Cardiac muscle cell (in vitro differentiated cells and primary cell): ENCODE measurements at regions not wholly inside any gene's neighbourhood (a gene's known extent, or its start where the extent isn't known, plus 50 kb on each side); places are given as distances from the start of the nearest gene placed in this dataset.

ENCODE experiments used
- DNase-seq, 2 donors: peaks; one replicate each; pipeline versions ENCODE4 v3.0.0 to v3.0.0-alpha.2; 2010 to 2017; ENCODE audit warnings: low read depth in 1 of 2, low spot score in 1 of 2
- H3K27ac ChIP-seq: fragments of 200-600 bp; sonication (generic); 2 replicates; pipeline ENCODE4 v1.5.1; 2016
- H3K27me3 ChIP-seq: fragments of 200-600 bp; sonication (generic); 2 replicates; pipeline ENCODE4 v1.6.0; 2016; ENCODE audit warnings: control low read depth
- H3K36me3 ChIP-seq: fragments of 200-600 bp; sonication (generic); 2 replicates; pipeline ENCODE4 v1.5.1; 2016; ENCODE audit warnings: control low read depth
- H3K4me1 ChIP-seq: fragments of 200-600 bp; sonication (generic); 2 replicates; pipeline ENCODE4 v1.8.1; 2017; ENCODE audit warnings: low read depth, mild to moderate bottlenecking, mixed run types
- H3K4me3 ChIP-seq: fragments of 200-600 bp; sonication (generic); 2 replicates; pipeline ENCODE4 v1.5.1; 2016; ENCODE audit warnings: mild to moderate bottlenecking
- H3K9me3 ChIP-seq: fragments of 200-600 bp; sonication (generic); 2 replicates; pipeline ENCODE4 v1.5.1; 2017; ENCODE audit warnings: low read depth, mild to moderate bottlenecking, control low read depth
- CTCF ChIP-seq: IDR thresholded peaks from 2 replicates; pipeline ENCODE4 v1.5.1; 2012; ENCODE audit warnings: low read depth, mild to moderate bottlenecking, low read length

- no peak overlapping the region for H3K4me3 ChIP-seq
- H3K27ac ChIP-seq, result no peak overlapping the region
- DNase-seq, result peak; percentile 53 to 59
- peak; percentile 45 for TF ChIP-seq CTCF
- H3K27me3 ChIP-seq, result no peaks in the 10 kb centered on the region
- H3K36me3 ChIP-seq, result no peaks in the 10 kb centered on the region
- H3K4me1 ChIP-seq, result peaks cover 47% of the 10 kb centered on the region
- H3K9me3 ChIP-seq, result no peaks in the 10 kb centered on the region
These were observed 264.0 kb downstream of the ETS1 start for GRCh38 chr11:128323381-128323780.

GRCh38 chr11:128318856-128319474 is 268.4 kb downstream of the ETS1 start:
- Histone ChIP-seq H3K4me1 (peaks cover 11% of the 10 kb centered on the region), H3K27me3 (no peaks in the 10 kb centered on the region), H3K27ac (no peak overlapping the region), H3K9me3 (no peaks in the 10 kb centered on the region), H3K4me3 (no peak overlapping the region), H3K36me3 (no peaks in the 10 kb centered on the region)
- DNase-seq, result no peak
- TF ChIP-seq CTCF, result no peak

GRCh38 chr11:128316541-128317227 is 270.7 kb downstream of the ETS1 start:
- no peak for TF ChIP-seq CTCF
- H3K27ac ChIP-seq, result no peak overlapping the region
- no peaks in the 10 kb centered on the region for H3K4me1 ChIP-seq
- no peak overlapping the region for H3K4me3 ChIP-seq
- no peaks in the 10 kb centered on the region for H3K36me3 ChIP-seq
- H3K9me3 ChIP-seq, result no peaks in the 10 kb centered on the region
- no peaks in the 10 kb centered on the region for H3K27me3 ChIP-seq
- peak in 1 of 2 donors; percentile 25 for DNase-seq

- H3K4me3 ChIP-seq, result no peak overlapping the region
- DNase-seq, result no peak
- H3K36me3 ChIP-seq, result no peaks in the 10 kb centered on the region
- TF ChIP-seq CTCF, result no peak
- no peaks in the 10 kb centered on the region for H3K4me1 ChIP-seq
- H3K9me3 ChIP-seq, result no peaks in the 10 kb centered on the region
- no peak overlapping the region for H3K27ac ChIP-seq
- no peaks in the 10 kb centered on the region for H3K27me3 ChIP-seq
These were observed 271.4 kb downstream of the ETS1 start for GRCh38 chr11:128315933-128316332.

- no peak for TF ChIP-seq CTCF
- Histone ChIP-seq H3K27ac (no peak overlapping the region), H3K36me3 (no peaks in the 10 kb centered on the region), H3K4me3 (no peak overlapping the region), H3K4me1 (no peaks in the 10 kb centered on the region), H3K27me3 (no peaks in the 10 kb centered on the region), H3K9me3 (no peaks in the 10 kb centered on the region)
- no peak for DNase-seq
These were observed 273.4 kb downstream of the ETS1 start for GRCh38 chr11:128313931-128314330.
